Lower leg skin (tissue), 3 donors: ENCODE measurements at regions not wholly inside any gene's neighbourhood (a gene's known extent, or its start where the extent isn't known, plus 50 kb on each side); places are given as distances from the start of the nearest gene placed in this dataset.

Source experiments
- CTCF ChIP-seq, 3 donors: fragments of 450-650 bp; IDR thresholded peaks; one replicate each; pipeline ENCODE4 v1.5.1; 2016; ENCODE audit warnings: antibody characterized with exemption in 3 of 3, mild to moderate bottlenecking in 3 of 3, moderate library complexity in 2 of 3
- POLR2A ChIP-seq, 2 donors: fragments of 450-650 bp; IDR thresholded peaks; one replicate each; pipeline ENCODE4 v1.6.1; 2016 to 2017; ENCODE audit warnings: antibody characterized with exemption in 2 of 2, mild to moderate bottlenecking in 1 of 2, moderate library complexity in 1 of 2

GRCh38 chr13:26979334-26979733 lies 192.3 kb downstream of the USP12 start:
- no peak for TF ChIP-seq CTCF (IDR thresholded peaks at IDR 0.05)
- no peak for TF ChIP-seq POLR2A (IDR thresholded peaks at IDR 0.05)
